ENCODE measurements at regions not wholly inside any gene's neighbourhood (a gene's known extent, or its start where the extent isn't known, plus 50 kb on each side); places are given as distances from the start of the nearest gene placed in this dataset.
A peak's percentile ranks its signal among the peaks of the same experiment; 100 is the strongest.

DNA sequence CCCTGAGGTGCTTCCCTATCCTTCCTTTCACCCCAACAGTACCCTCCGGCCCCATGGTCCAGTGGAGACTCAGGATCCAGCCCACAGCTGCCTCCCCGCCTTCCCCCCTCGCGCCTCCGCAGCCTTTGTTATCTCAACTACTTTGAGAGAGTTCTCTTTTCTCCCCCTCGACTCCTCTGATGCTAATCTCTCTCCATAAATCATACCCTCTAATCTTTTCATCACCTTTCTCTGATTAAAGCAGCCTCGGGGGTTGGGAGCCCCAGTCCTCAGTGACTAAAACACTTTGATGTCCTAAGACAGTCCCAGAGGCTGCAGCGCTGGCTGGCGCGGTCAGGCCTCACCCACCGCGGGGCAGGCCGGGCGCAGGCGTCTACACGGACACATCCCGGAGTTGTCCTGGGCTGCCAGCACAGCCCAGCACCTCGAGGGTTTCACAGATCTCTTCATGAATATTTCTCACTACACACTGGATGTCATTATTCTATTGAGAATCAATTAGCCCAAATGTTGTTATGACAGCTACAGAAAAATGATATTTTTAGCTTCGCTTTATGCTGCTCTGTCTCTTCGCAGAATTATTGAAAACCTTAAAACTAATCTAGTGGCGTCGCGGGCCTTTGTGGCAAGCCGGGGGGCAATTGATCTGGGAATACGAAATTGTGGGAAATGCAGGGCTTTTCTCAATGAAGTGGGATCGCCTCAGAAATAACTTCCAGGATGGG, 289.5 kb downstream of the RRAGC start:
- DNase-seq, result no peak

DNA sequence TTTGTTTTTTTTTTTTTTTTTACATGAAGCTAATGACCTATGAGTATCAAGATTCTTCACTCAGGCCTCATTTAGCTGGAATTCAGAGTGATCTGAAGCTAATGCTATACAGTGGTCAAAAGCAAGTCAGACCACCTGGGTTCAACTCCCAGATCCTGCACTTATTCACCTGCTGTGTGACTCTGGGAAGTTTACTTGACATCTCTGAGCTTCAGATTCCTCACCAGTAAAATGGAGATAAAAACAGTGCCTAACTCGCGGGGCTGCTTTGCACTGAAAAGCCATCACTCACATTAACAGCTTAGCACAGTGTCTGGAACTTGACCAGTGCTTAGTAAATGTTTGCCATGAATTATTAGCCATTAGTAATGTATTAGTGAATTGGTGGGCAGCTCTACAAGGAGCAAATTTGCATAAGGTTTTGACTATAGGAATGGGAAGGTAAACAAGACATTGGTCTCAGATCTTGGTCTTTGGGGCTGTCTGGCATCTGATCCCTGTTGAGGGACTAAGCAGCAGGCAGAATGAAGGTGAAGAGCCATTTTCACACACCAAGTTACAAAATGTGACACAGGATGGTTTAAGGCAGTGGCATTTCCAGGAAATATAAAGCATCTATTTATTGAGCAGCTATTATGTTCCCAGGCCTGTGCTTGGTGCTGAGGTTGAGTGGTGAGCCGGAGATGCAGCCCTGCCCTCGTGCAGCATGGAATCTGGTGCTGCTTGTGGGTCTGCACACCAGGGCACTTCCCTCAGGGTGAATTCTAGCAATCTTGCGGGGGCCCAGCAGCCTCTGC, 291.3 kb downstream of the RRAGC start:
- DNase-seq, result no peak

DNA sequence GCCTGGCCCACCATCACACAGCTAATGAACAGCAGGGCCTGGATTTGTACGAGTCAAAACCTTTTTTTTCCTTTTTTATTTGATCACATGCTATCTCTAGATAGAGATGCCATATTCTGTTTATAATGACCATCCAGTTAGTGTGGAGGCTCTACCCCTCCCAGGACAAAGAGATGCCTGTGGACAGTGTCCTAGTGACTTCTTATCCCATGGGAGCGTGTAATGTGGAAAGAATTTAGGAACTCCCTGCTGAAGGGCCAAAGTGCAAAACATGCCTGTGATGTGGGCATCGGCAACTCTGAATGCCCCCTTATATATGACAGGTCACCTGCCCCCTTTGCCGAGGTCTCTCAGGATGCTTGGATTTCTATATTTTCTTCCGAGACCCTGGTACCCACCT, 292.2 kb downstream of the RRAGC start:
- DNase-seq, result no peak

DNA sequence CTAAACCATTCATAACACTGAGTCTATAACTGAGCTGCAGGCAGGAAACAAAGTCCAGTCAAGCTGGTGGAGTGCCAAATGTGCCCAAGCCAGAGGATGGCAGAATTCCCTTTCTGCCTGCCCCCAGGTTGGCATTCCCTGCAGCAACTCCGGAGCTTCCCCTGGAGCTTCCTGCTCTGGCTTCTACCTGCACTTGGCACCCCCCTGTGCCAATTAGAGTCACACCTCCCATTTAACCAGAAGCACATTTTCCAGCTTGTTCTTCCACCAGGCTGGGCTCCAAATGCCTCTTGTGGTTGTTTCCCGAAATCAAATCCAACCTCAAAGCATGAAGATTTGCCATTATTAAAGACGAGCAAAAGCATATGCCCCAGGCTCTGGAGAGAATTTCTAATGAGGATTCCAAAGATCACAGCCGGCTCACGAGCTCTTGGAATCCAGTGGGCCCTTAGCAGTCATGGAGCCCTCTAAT, 294.5 kb downstream of the RRAGC start:
- no peak for DNase-seq

- DNase-seq, result no peak
Measured at GRCh38 chr1:38563942-38564735, 295.4 kb downstream of the RRAGC start.

DNA sequence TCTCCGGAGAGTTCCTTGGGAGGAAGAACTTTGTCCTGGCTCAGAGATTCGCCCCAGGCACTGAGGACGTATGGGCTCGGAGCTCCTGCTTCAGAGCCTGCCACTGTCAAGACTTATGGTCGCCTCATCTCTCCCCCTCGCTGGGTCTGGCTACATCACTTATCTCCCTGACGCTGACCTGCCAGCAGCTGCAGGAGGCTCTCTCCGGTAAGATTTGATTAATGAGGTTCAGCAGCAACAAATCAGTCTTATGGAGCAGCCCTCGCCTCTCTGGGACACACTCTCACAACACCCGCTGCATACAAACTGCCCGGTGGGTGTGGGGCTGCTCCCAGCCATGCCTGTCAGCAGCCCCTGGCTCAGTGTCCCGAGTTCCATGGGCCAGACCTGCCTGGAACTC, 297.8 kb downstream of the RRAGC start:
- DNase-seq, result no peak

GRCh38 chr1:38561110-38561509, 298.5 kb downstream of the RRAGC start:
- no peak for DNase-seq

DNA sequence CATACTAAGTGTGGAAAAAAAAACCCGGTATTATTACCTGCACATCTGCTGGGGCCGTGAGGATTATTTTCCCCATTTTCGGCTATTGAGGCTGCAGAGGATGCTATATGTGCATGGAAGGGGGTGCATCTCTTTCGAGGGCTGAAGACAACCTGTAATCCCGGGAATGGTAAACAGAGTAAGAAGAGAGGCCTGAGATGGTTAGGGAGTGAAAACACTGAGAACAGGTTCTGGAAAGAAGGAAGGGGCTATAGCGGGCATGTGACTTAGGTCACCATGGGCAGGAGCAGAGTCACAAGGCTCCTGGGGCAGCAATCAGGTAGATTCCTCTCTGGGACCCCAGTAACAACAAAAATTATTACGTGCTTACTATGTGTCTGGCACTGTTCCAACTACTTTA, 299.1 kb downstream of the RRAGC start:
- no peak for DNase-seq

DNA sequence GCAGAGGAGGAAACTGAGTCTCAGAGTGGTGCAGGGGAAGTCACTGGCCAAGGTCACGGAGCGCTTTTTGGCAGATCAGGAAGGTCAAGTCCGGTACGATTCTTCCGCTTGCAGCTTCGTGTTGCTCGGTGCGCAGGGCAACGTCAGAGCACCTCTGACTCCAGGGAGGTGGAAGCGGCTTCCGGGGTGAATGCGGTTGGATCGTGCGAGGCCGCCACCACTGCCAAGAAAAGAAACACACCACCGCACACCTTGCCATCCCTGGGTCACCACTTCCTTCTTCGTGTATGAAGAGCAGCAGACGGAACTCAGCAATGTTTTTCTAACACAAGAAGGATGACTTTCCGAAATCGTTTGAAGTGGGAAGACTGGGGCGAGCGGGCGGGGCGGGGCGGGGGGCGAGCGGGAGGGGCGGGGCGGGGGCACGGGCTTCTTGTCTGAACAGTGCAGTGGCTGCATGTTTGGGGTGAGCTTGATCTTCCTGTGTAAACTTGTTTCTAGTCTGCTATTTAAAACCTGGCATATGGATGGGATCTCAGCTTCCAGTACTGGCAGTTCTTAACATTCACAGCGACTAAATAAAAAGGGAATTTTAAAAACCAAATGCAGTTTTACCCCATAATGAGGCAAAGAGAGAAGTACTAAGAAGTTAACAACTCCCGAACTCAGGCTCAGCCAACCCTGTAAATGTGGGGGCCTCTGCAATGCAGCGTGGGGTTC, 300.0 kb downstream of the RRAGC start:
- peak in 2 of 3 donors; percentile 3 to 8 for DNase-seq

DNA sequence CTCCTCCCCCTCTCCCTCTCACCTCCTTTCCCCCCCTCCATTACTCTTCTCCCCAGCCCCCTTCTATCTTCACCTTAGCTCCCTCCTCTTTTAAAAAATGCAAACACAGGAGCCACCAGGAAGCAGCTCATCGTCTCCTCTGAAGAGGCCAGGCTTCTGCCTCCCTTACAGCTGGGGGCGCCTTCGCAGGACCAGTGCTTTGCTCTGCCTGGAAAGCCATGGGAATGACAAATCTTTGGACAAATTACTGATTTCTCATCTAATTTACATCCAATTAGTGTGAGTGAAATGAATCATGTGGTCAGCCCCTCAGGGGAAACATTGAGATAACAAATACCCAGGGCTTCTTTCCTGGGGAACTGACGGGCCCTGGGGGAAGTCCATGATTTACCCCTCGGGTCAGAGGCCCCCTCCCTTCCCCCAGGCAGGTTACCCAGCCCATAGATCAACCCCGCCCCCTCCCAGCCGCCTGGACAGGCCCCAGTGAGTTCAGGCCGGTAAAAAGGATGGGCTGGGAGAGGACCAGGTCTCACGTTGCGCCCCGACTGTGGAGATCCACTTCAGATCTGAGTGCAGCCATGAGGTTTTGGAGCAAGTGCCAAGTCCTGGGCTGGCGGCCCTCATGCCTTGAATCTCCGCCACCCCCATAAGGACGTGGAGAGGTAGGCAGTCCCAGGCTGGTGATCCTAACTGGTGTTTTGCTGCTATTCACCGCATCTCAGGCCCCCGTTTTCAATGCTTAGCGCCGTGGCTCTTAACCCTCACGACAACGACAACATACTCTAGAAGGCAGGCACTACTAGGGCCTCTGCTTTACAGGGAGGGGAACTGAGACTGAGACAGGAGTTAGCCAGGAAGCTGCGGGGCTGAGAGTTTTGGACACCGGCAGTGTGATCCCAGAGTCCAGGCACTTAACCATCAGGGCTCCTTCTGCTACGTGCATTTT, 300.8 kb downstream of the RRAGC start:
- no peak for DNase-seq

DNA sequence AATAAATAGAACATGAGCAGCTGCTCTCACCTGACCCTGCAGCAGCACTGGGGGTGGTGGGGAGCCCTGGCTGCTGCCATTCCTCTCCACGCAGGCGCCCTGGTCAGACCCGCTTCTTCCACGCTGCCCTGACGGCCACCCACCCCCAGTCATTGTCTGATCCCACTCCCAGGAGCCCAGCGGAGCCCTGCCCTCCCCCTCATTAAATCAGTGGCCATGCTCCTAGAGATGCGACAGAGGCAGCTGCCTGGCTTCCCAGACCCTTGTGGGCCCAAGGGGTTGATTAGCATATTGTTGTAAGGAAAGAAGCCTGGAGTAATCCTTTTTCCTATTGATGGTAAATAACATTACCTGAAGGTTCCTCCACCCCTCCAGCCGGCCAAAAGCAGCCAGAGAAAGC, 301.5 kb downstream of the RRAGC start:
- DNase-seq, result no peak

- DNase-seq, result no peak
Measured at GRCh38 chr1:38555594-38555993, 304.0 kb downstream of the RRAGC start.

DNA sequence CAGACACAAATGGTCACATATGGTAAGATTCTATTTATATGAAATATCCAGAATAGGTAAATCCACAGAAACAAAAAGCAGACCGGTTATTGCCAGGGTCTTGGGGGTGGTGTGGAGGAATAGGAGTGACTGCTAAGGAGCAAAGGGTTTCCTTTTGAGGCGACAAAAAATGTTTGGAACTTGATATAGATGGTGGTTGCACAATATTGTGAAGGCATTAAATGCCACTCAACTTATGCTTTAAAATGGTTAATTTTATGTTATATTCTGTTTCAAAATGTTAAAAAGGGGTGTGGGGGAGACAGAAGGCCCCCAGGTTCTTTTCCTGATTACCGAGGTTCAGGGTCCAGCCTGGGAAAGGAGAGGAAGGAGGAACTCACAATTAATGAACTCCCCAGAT, 304.4 kb downstream of the RRAGC start:
- no peak for DNase-seq

DNA sequence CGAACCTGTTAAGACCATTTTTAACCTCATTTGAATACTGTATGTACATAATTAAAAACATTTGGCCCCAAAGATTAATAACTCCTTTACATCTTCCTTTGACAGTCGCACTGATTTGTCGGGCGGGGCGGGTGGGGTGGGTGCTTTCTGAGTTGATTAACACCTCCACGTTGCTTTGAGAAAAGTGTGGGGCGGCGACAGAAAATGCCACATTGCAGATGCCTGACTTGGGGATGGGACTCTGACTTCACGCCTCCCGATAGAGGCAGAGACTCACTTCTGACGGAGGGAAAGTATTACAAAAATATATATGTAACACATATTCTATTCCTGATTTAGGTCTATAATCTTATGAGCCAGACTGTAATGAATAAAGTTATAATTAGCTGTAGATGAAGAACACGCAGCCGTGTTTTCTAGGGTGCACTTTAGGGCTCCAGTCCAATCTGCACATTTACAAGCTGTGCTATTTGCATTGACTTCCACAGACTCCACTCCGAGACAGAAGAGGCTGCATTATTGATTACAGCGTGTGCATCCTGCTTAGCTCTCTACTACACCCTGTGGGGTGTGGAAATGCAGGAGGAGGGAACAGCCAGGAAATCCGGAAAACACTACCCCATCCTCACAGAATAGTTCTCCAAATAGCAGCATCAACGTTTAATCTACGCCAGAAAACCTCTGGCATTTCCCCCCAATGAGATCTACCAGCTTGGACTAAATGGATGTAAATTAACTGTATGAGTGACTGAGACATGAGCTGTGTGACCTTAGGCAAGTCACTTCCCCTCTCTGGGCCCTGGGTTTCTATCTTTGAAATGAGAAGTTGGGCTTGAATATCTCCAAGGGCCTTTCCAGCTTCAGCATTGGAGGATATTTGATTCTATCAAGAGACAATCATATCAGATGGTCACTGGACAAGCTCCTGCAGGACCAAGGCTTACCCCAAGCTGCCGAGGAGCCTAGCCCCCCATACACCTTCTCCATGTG, 308.0 kb downstream of the RRAGC start:
- no peak for DNase-seq

GRCh38 chr1:38549191-38549590, 310.4 kb downstream of the RRAGC start:
- no peak for DNase-seq

DNA sequence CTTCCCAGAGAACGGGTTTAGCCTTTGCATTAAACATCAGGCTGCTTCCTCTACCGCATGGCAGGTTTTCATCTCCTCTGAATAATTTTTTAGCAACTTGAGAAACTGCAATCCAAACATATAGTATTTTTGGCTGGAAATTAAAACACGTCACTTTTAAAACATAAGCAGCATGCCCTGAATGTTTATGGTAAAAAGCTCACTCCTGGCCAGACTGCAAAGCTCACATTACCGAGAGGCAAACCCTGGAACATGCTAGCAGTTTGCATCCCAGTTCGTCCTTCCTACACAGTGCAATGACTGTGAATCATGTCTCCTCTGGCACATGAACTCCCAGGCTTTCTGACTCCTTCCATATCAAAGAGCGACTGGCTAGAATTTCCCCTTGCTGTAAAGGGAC, 312.3 kb downstream of the RRAGC start:
- DNase-seq, result no peak

DNA sequence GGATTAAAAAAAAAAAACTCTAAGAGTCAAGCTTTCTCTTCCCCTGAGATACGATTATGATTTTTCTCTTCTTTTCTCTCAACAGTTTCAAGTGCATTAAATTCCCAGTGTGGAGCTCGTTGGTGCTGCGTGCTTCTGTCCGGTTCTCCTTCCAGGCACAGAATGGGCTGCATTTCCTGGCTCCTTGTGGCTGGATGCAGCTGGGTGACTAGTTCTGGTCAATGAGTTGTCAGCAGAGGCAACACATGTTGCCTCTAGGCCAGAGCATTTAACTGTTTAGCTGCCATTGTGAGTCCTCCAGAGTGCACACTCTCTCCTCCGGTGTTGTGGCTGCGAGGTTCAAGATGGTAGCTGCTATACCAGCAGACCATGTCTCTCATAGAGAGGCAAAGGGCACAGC, 312.9 kb downstream of the RRAGC start:
- DNase-seq, result no peak

DNA sequence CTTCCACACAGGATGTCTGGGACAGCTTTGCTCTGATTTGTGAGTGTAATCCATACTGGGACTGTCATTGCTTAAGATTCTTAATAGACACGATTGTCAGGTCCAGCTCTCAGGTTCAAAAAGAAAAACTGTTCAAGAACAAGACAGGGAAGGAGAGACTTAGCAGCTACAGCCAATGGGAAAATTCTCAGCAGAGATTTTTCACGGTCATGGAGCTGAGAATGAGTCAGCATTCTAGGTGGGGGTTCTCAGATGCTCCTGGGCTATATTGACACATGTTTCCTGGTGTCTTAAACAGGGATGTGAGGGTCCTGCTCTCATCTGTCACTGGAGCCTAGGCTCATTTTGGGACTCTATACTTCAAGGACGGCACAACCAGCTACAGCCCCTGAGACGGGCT, 318.3 kb downstream of the RRAGC start:
- DNase-seq, result no peak

GRCh38 chr1:38539931-38540330, 319.6 kb downstream of the RRAGC start:
- DNase-seq, result no peak

- no peak for DNase-seq
Measured at GRCh38 chr1:38538834-38539233, 320.7 kb downstream of the RRAGC start.

Data from suppressor macrophage treated with lipopolysaccharide for 1 hour (primary cell).